Spleen (tissue), 11 donors: ENCODE measurements at regions not wholly inside any gene's neighbourhood (a gene's known extent, or its start where the extent isn't known, plus 50 kb on each side); places are given as distances from the start of the nearest gene placed in this dataset.

Source experiments
- DNase-seq: peaks from one replicate; pipeline ENCODE4 v3.0.0-alpha.2; 2020
- H3K27ac ChIP-seq, 8 donors: fragments of 200-600 bp; sonication (generic) in 7 of 8; 1 replicate in 4 of 8; 2 replicates in 4 of 8; pipeline versions ENCODE4 v1.5.0 to v1.8.0; 2016 to 2021; ENCODE audit warnings: inconsistent platforms in 4 of 8, mild to moderate bottlenecking in 4 of 8, moderate library complexity in 1 of 8
- H3K27me3 ChIP-seq, 7 donors: fragments of 200-600 bp; sonication (generic) in 6 of 7; replicated peaks in 1 of 7; 1 replicate in 4 of 7; 2 replicates in 3 of 7; pipeline versions ENCODE4 v1.5.0 to v1.8.0; 2016 to 2021; ENCODE audit warnings: inconsistent platforms in 3 of 7, mild to moderate bottlenecking in 1 of 7
- H3K36me3 ChIP-seq, 6 donors: fragments of 200-600 bp; sonication (generic) in 5 of 6; 1 replicate in 4 of 6; 2 replicates in 2 of 6; pipeline versions ENCODE4 v1.5.0 to v1.8.0; 2016 to 2021; ENCODE audit warnings: inconsistent platforms in 2 of 6
- H3K4me1 ChIP-seq, 6 donors: fragments of 200-600 bp; sonication (generic) in 5 of 6; 1 replicate in 3 of 6; 2 replicates in 3 of 6; pipeline versions ENCODE4 v1.5.0 to v1.8.0; 2016 to 2021; ENCODE audit warnings: inconsistent platforms in 3 of 6
- H3K4me3 ChIP-seq, 8 donors: fragments of 200-600 bp; sonication (generic) in 7 of 8; 1 replicate in 4 of 8; 2 replicates in 4 of 8; pipeline versions ENCODE4 v1.5.0 to v1.8.0; 2016 to 2021; ENCODE audit warnings: inconsistent platforms in 4 of 8, mild to moderate bottlenecking in 4 of 8, moderate library complexity in 2 of 8
- H3K9me3 ChIP-seq, 8 donors: fragments of 200-600 bp; sonication (generic) in 7 of 8; 1 replicate in 4 of 8; 2 replicates in 4 of 8; pipeline versions ENCODE4 v1.5.0 to v1.8.0; 2016 to 2021; ENCODE audit warnings: inconsistent platforms in 4 of 8
- CTCF ChIP-seq, 11 experiments: fragments of 200-600 bp in 7 of 11; fragments of 450-650 bp in 4 of 11; sonication (generic) in 4 of 11; IDR thresholded peaks in 8 of 11; conservative IDR thresholded peaks in 3 of 11; 1 replicate in 7 of 11; 2 replicates in 4 of 11; pipeline versions ENCODE4 v1.4.0 to v1.8.0; 2016 to 2021; ENCODE audit warnings: antibody characterized with exemption in 11 of 11, inconsistent platforms in 4 of 11, mild to moderate bottlenecking in 1 of 11
- POLR2A ChIP-seq, 3 donors: fragments of 450-650 bp; IDR thresholded peaks; one replicate each; pipeline ENCODE4 v1.5.1; 2017; ENCODE audit warnings: antibody characterized with exemption in 3 of 3, mild to moderate bottlenecking in 1 of 3
- POLR2AphosphoS5 ChIP-seq, 3 donors: sonication (generic); formaldehyde crosslinking; IDR thresholded peaks; one replicate each; pipeline ENCODE4 v1.5.1; 2017; ENCODE audit warnings: antibody characterized with exemption in 3 of 3
- WGBS, 5 donors: extraction: QIAGEN DNeasy Blood & Tissue Kit in 3 of 5; methylation state at CpG; one replicate each; pipeline versions ENCODE4 v1.1.5 to v1.1.7; 2013 to 2018; 5-methylcytosine and 5-hydroxymethylcytosine counted together
- intact Hi-C: fragments of 100-400 bp; cut with DNase I; formaldehyde crosslinking; loops from one replicate; pipeline ENCODE4 v1.15.0; 2023; ENCODE audit warnings: low total_unique reads
- donor health status: healthy with polysubstance abuse.
- donor health status: DM: no; HTN: no; CAD: no; lungs with moderate emphysema.
- donor health status: DM: no; HTN: no; CAD: no.
- donor health status: Bipolar disorder and iron deficiency.
- donor health status: healthy.
- donor health status: DM: no; HTN: no; CAD: no.
- donor health status: DM: yes; HTN: yes; CAD: no.

GRCh38 chr7:46533946-46534345, 612.9 kb upstream of the IGFBP3 start:
- intact Hi-C loops = no loop called here
- Histone ChIP-seq H3K27me3 (no peaks in the 10 kb centered on the region), H3K27ac (no peak overlapping the region), H3K4me3 (no peak overlapping the region), H3K9me3 (peaks cover 0 to 35% (median 4%) of the 10 kb centered on the region in 8 donors), H3K36me3 (no peaks in the 10 kb centered on the region), H3K4me1 (no peaks in the 10 kb centered on the region)
- DNase-seq = no peak
- TF ChIP-seq POLR2AphosphoS5 (IDR thresholded peaks at IDR 0.05) (no peak), POLR2A (IDR thresholded peaks at IDR 0.05) (no peak), CTCF (IDR thresholded peaks at IDR 0.05 in 8 of 11, conservative IDR thresholded peaks at IDR 0.05 in 3 of 11) (no peak)
- 76 to 86% (median 85%) methylated on average over 3 of the region's 3 CpGs for WGBS, 5 donors

DNA sequence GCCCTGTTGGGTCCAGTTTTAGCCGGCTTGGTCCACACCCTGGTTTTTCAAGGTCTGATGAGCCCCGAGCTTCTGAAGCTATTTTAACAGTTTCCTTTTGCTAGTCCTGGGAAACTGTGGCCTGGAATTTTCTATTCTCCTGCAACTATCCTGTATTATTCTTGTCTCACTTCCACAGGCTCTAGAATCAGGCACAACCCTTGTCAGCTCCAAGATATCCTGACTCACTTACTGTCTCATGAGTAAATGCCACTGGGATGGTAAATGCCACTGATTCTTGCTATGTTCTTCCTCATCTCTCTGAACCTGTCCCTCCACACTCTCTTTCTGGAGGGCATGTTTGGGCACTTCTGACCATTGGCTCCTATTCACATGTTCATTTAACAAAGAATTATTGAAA, 611.5 kb upstream of the IGFBP3 start:
- TF ChIP-seq POLR2AphosphoS5 (IDR thresholded peaks at IDR 0.05) = no peak
- no peak for TF ChIP-seq CTCF (IDR thresholded peaks at IDR 0.05 in 8 of 11, conservative IDR thresholded peaks at IDR 0.05 in 3 of 11)
- no peak for TF ChIP-seq POLR2A (IDR thresholded peaks at IDR 0.05)
- no peaks in the 10 kb centered on the region for H3K36me3 ChIP-seq
- H3K27ac ChIP-seq = no peak overlapping the region
- DNase-seq = no peak
- H3K4me3 ChIP-seq = no peak overlapping the region
- H3K27me3 ChIP-seq = no peaks in the 10 kb centered on the region
- WGBS, 5 donors = 44 to 64% (median 60%) methylated on average over 2 of the region's 2 CpGs
- no peaks in the 10 kb centered on the region for H3K4me1 ChIP-seq
- intact Hi-C loops = no loop called here
- peaks cover 0 to 49% (median 15%) of the 10 kb centered on the region in 8 donors for H3K9me3 ChIP-seq

DNA sequence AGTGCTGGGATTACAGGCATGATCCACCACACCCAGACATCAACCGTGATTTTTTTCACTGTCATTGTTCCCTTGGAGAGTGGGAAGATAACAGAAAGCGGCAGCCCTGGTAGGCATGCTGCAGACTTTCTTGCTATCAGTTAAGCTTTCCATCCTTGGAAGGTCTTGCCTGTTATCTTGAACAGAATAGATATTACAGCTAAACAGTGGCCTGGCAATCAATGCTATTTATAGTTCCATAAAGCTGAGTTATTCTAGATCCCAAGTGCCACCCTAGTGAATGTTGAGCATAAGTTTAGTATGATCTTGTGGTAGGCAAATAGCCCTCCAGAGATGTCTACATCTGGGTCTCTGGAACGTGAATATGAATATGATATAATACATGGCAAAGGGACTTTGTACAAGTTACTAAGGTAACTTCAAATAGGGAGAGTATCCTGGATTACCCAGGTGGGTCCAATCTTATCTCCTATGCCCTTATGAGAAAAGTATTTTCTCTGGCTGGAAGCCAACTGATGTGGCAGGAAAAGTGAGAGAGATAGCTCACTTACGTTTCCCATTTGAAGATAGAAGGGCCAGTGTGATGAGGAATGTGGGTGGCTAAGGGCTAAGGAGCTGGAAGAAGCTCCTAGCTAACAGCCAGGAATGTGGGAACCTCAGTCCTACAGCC, 609.1 kb upstream of the IGFBP3 start:
- Histone ChIP-seq H3K4me1 (no peaks in the 10 kb centered on the region), H3K4me3 (no peak overlapping the region), H3K36me3 (no peaks in the 10 kb centered on the region), H3K27ac (no peak overlapping the region), H3K9me3 (peaks cover 0 to 64% (median 29%) of the 10 kb centered on the region in 8 donors), H3K27me3 (no peaks in the 10 kb centered on the region)
- DNase-seq = no peak
- TF ChIP-seq POLR2AphosphoS5 (IDR thresholded peaks at IDR 0.05) = no peak
- WGBS, 5 donors = 77 to 90% (median 81%) methylated on average over 4 of the region's 4 CpGs
- intact Hi-C loops = no loop called here

DNA sequence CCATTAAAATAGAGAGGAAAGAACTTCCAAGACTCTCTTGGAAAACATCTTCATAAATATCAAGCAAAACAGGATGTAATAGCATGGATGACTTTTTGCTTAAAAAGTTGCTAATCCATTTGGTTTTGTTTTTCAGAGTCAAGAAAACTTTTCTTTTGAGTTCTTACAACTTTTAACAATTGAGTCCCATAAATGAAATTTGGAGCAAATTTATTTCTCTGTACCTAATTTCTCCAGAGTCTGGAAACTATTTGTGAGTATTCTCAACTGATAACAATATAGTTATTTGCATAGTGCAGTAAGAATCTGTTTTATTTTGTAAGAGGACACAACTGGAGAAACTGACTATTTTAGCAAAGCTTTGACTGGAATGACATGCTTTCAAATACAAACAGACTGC, 606.3 kb upstream of the IGFBP3 start:
- Histone ChIP-seq H3K9me3 (peaks cover 0 to 73% (median 30%) of the 10 kb centered on the region in 8 donors), H3K4me1 (no peaks in the 10 kb centered on the region), H3K27ac (no peak overlapping the region), H3K4me3 (no peak overlapping the region), H3K27me3 (no peaks in the 10 kb centered on the region), H3K36me3 (no peaks in the 10 kb centered on the region)
- intact Hi-C loops = no loop called here
- no peak for TF ChIP-seq POLR2AphosphoS5 (IDR thresholded peaks at IDR 0.05)
- no peak for TF ChIP-seq CTCF (IDR thresholded peaks at IDR 0.05 in 8 of 11, conservative IDR thresholded peaks at IDR 0.05 in 3 of 11)
- TF ChIP-seq POLR2A (IDR thresholded peaks at IDR 0.05) = no peak
- DNase-seq = no peak
